ENCODE measurements at regions not wholly inside any gene's neighbourhood (a gene's known extent, or its start where the extent isn't known, plus 50 kb on each side); places are given as distances from the start of the nearest gene placed in this dataset.

DNA sequence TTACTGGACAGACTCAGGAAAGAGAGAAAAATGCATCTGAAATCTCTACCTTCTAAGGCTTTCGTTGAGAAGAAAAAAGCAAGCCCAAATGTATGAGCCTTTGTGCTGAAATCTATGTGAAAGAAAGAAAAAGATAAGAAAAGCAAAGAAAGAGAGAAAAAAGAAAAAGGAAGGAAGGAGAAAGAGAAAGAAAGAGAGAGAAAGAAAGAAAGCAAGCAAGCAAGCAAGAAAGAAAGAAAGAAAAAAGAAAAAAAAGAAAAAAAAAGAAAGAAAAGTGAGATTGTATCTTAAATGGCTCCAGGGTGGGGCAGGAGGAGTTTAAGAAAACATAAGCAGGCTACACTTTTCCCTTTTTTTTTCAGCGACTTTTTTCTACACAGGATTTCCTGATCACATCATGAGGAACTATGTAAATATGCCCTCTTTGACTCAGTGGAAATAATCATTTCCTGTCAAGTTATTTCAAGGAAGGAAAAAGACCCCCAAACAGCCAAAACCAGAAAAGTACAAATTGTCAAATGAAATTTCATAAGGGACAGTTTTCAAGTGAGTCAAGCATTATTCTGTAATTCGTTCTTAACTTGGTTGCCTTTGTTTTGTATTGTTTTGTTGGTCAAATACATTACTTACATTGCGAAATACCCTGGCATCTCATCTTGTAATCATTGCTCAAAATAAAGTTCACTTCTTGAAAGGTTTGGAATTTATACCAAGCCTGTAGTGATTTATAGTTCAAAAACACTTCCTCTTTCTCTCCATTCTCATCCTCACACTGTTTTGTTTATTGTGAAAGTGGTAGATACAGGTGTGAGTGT, 79.5 kb upstream of the RNF217 start:
- peak overlapping the region; percentile 94 for H3K27ac Mint-ChIP-seq (ENCODE audit: unreplicated experiment)
- no peak overlapping the region for H3K4me3 Mint-ChIP-seq (ENCODE audit: unreplicated experiment)
- TF ChIP-seq, protein P1, sequence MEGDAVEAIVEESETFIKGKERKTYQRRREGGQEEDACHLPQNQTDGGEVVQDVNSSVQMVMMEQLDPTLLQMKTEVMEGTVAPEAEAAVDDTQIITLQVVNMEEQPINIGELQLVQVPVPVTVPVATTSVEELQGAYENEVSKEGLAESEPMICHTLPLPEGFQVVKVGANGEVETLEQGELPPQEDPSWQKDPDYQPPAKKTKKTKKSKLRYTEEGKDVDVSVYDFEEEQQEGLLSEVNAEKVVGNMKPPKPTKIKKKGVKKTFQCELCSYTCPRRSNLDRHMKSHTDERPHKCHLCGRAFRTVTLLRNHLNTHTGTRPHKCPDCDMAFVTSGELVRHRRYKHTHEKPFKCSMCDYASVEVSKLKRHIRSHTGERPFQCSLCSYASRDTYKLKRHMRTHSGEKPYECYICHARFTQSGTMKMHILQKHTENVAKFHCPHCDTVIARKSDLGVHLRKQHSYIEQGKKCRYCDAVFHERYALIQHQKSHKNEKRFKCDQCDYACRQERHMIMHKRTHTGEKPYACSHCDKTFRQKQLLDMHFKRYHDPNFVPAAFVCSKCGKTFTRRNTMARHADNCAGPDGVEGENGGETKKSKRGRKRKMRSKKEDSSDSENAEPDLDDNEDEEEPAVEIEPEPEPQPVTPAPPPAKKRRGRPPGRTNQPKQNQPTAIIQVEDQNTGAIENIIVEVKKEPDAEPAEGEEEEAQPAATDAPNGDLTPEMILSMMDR (IDR thresholded peaks at IDR 0.05; ENCODE audit: unreplicated experiment): no peak
- H3K27me3 Mint-ChIP-seq (ENCODE audit: unreplicated experiment): peaks cover 1% of the 10 kb centered on the region
- H3K9me3 Mint-ChIP-seq (ENCODE audit: unreplicated experiment): no peaks in the 10 kb centered on the region
- no peak for DNase-seq (ENCODE audit: low spot score)
- H3K4me1 Mint-ChIP-seq (ENCODE audit: unreplicated experiment): peaks cover 41% of the 10 kb centered on the region
- H3K36me3 Mint-ChIP-seq (ENCODE audit: low read depth, unreplicated experiment): no peaks in the 10 kb centered on the region

DNA sequence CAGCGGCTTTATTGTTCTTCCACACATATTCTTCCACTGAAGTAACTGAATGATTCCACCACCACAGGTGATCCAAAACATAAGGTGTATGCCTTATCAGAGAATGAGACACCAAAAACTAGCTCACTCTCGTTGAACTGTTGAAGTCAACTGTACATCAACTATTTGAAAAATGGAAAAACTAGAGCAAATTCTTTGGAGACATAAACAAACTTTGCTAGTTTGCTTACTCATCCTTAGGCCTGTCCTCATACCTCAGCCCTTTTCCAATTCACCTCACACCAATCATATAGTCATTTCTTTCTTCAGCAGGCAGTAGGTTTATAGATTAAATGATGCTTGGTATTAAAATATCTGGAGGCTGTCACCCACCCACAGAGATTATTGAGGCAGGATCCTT, 77.1 kb upstream of the RNF217 start:
- TF ChIP-seq, protein P1 (IDR thresholded peaks at IDR 0.05; ENCODE audit: unreplicated experiment): no peak
- Mint-ChIP-seq H3K36me3 (ENCODE audit: low read depth, unreplicated experiment) (no peaks in the 10 kb centered on the region), H3K4me1 (ENCODE audit: unreplicated experiment) (peaks cover 55% of the 10 kb centered on the region), H3K4me3 (ENCODE audit: unreplicated experiment) (no peak overlapping the region), H3K27ac (ENCODE audit: unreplicated experiment) (no peak overlapping the region), H3K27me3 (ENCODE audit: unreplicated experiment) (peaks cover 1% of the 10 kb centered on the region), H3K9me3 (ENCODE audit: unreplicated experiment) (no peaks in the 10 kb centered on the region)
- DNase-seq (ENCODE audit: low spot score): no peak

DNA sequence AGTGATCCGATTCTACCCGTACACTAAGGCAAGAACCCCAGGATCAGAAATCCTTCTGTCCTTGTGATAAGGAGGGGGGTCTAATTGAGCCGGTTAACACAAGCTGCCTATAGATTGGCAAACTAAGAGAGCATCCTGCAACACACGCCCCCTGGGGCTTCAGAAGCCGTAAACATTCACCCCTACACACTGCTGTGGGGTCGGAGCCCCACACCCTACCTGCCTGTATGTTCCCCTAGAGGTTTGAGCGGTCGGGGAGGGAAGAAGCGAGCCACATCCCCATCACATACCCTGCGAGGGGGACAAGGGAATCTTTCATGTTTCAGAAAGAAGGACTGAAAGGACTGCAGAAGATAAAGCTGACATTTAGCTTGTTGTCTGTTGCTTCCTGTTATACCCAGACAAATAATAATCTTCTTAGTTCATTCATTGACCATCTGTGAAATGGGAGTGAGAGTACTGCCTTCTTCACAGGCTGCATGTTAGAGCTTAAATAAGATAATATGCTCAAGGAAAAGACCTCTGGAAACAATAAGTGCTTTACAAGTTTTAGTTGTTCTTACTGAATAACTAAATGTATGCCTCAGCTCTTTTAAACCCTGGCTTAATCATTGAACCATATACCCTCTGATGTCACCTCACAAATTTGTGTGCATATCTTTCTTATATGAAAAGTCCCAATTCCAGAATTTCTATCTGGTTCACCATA, 74.2 kb upstream of the RNF217 start:
- H3K9me3 Mint-ChIP-seq (ENCODE audit: unreplicated experiment): no peaks in the 10 kb centered on the region
- DNase-seq (ENCODE audit: low spot score): no peak
- peaks cover 1% of the 10 kb centered on the region for H3K27me3 Mint-ChIP-seq (ENCODE audit: unreplicated experiment)
- TF ChIP-seq, protein P1 (IDR thresholded peaks at IDR 0.05; ENCODE audit: unreplicated experiment): no peak
- H3K4me3 Mint-ChIP-seq (ENCODE audit: unreplicated experiment): no peak overlapping the region
- H3K36me3 Mint-ChIP-seq (ENCODE audit: low read depth, unreplicated experiment): peaks cover 7% of the 10 kb centered on the region
- no peak overlapping the region for H3K27ac Mint-ChIP-seq (ENCODE audit: unreplicated experiment)
- H3K4me1 Mint-ChIP-seq (ENCODE audit: unreplicated experiment): peaks cover 35% of the 10 kb centered on the region

DNA sequence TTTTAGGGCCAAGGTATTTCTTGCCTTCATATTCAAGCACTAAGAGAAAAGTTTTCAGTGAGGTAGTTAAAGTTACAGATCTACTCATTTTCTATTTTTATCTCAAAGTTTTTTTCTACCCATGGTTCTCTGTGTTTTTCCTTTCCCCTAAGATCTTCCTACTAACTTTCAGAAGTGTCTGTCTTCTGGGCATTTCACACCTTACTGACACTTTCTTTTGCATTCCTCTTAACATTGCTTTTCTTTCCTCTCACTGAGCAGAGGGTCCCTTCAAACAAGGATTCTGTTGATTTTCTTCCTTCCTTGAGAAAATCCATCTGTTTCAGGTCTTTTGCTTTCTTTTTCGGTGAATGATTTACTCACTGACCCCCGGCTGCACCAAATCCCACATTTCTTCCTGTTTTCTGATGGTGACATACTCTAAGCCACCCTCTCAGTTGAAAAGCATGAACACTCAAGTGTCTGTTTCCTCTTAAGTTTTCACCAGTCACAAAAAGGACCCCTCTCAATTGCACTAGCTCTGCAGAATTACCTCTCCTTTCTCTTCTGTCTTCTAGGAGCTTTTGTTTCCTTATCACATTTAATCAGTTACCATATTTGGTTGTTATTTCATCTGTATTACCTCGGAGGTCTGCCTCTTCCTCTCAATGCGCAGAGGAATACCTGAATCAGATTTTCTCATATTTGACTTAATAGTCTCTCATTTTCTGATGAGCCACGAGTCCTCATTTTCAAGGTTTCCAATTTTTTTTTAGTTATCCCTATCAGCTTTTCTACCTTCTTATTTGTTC, 73.5 kb upstream of the RNF217 start:
- H3K4me3 Mint-ChIP-seq (ENCODE audit: unreplicated experiment): peak overlapping the region; percentile 29
- no peaks in the 10 kb centered on the region for H3K9me3 Mint-ChIP-seq (ENCODE audit: unreplicated experiment)
- no peak for DNase-seq (ENCODE audit: low spot score)
- TF ChIP-seq, protein P1 (IDR thresholded peaks at IDR 0.05; ENCODE audit: unreplicated experiment): no peak
- peaks cover 1% of the 10 kb centered on the region for H3K27me3 Mint-ChIP-seq (ENCODE audit: unreplicated experiment)
- H3K36me3 Mint-ChIP-seq (ENCODE audit: low read depth, unreplicated experiment): peaks cover 9% of the 10 kb centered on the region
- H3K4me1 Mint-ChIP-seq (ENCODE audit: unreplicated experiment): peaks cover 28% of the 10 kb centered on the region
- peak overlapping the region; percentile 69 for H3K27ac Mint-ChIP-seq (ENCODE audit: unreplicated experiment)
